ENCODE measurements at regions not wholly inside any gene's neighbourhood (a gene's known extent, or its start where the extent isn't known, plus 50 kb on each side); places are given as distances from the start of the nearest gene placed in this dataset.

- H3K4me1 ChIP-seq (ENCODE audit: control insufficient read depth in 2 of 2, insufficient read depth in 2 of 2, low read length in 1 of 2) = peaks cover 0 to 4% of the 10 kb centered on the region in 2 donors
- H3K27ac ChIP-seq (ENCODE audit: low read depth in 2 of 2, low read length in 1 of 2) = no peak overlapping the region
- H3K4me3 ChIP-seq (ENCODE audit: low read depth in 1 of 2, low read length in 2 of 2) = no peak overlapping the region
- H3K36me3 ChIP-seq (ENCODE audit: control insufficient read depth in 2 of 2, insufficient read depth in 2 of 2, low read length in 1 of 2) = no peaks in the 10 kb centered on the region
- H3K9me3 ChIP-seq (ENCODE audit: control insufficient read depth in 2 of 2, insufficient read depth in 1 of 2, low read depth in 1 of 2, low read length in 1 of 2) = peaks cover 0 to 2% of the 10 kb centered on the region in 2 donors
- WGBS, 2 donors = 70 to 86% methylated on average over 6 of the region's 6 CpGs
- H3K27me3 ChIP-seq (ENCODE audit: control insufficient read depth in 1 of 2, insufficient read depth in 2 of 2, low read length in 2 of 2) = no peaks in the 10 kb centered on the region
Measured at GRCh38 chr7:153021542-153021941, 262.0 kb downstream of the ACTR3B start.

- H3K4me1 ChIP-seq (ENCODE audit: control insufficient read depth in 2 of 2, insufficient read depth in 2 of 2, low read length in 1 of 2) = no peaks in the 10 kb centered on the region
- WGBS, 2 donors = 46 to 51% methylated on average over 12 of the region's 12 CpGs
- no peak overlapping the region for H3K4me3 ChIP-seq (ENCODE audit: low read depth in 1 of 2, low read length in 2 of 2)
- H3K36me3 ChIP-seq (ENCODE audit: control insufficient read depth in 2 of 2, insufficient read depth in 2 of 2, low read length in 1 of 2) = no peaks in the 10 kb centered on the region
- H3K27me3 ChIP-seq (ENCODE audit: control insufficient read depth in 1 of 2, insufficient read depth in 2 of 2, low read length in 2 of 2) = no peaks in the 10 kb centered on the region
- H3K9me3 ChIP-seq (ENCODE audit: control insufficient read depth in 2 of 2, insufficient read depth in 1 of 2, low read depth in 1 of 2, low read length in 1 of 2) = peaks cover 0 to 2% of the 10 kb centered on the region in 2 donors
- H3K27ac ChIP-seq (ENCODE audit: low read depth in 2 of 2, low read length in 1 of 2) = no peak overlapping the region
Measured at GRCh38 chr7:153022475-153023193, 263.1 kb downstream of the ACTR3B start.

- Histone ChIP-seq H3K27me3 (ENCODE audit: control insufficient read depth in 1 of 2, insufficient read depth in 2 of 2, low read length in 2 of 2) (no peaks in the 10 kb centered on the region), H3K4me3 (ENCODE audit: low read depth in 1 of 2, low read length in 2 of 2) (no peak overlapping the region), H3K4me1 (ENCODE audit: control insufficient read depth in 2 of 2, insufficient read depth in 2 of 2, low read length in 1 of 2) (no peaks in the 10 kb centered on the region), H3K9me3 (ENCODE audit: control insufficient read depth in 2 of 2, insufficient read depth in 1 of 2, low read depth in 1 of 2, low read length in 1 of 2) (peaks cover 0 to 2% of the 10 kb centered on the region in 2 donors), H3K27ac (ENCODE audit: low read depth in 2 of 2, low read length in 1 of 2) (no peak overlapping the region), H3K36me3 (ENCODE audit: control insufficient read depth in 2 of 2, insufficient read depth in 2 of 2, low read length in 1 of 2) (no peaks in the 10 kb centered on the region)
- 70 to 78% methylated on average over 7 of the region's 7 CpGs for WGBS, 2 donors
Measured at GRCh38 chr7:153023194-153023592, 263.6 kb downstream of the ACTR3B start.

GRCh38 chr7:153027210-153027609 lies 267.7 kb downstream of the ACTR3B start:
- Histone ChIP-seq H3K4me3 (ENCODE audit: low read depth in 1 of 2, low read length in 2 of 2) (no peak overlapping the region), H3K36me3 (ENCODE audit: control insufficient read depth in 2 of 2, insufficient read depth in 2 of 2, low read length in 1 of 2) (no peaks in the 10 kb centered on the region), H3K27ac (ENCODE audit: low read depth in 2 of 2, low read length in 1 of 2) (no peak overlapping the region), H3K27me3 (ENCODE audit: control insufficient read depth in 1 of 2, insufficient read depth in 2 of 2, low read length in 2 of 2) (no peaks in the 10 kb centered on the region), H3K9me3 (ENCODE audit: control insufficient read depth in 2 of 2, insufficient read depth in 1 of 2, low read depth in 1 of 2, low read length in 1 of 2) (peaks cover 0 to 1% of the 10 kb centered on the region in 2 donors), H3K4me1 (ENCODE audit: control insufficient read depth in 2 of 2, insufficient read depth in 2 of 2, low read length in 1 of 2) (no peaks in the 10 kb centered on the region)
- 78 to 84% methylated on average over 11 of the region's 11 CpGs for WGBS, 2 donors

GRCh38 chr7:153027904-153028303 lies 268.4 kb downstream of the ACTR3B start:
- H3K4me1 ChIP-seq (ENCODE audit: control insufficient read depth in 2 of 2, insufficient read depth in 2 of 2, low read length in 1 of 2) = no peaks in the 10 kb centered on the region
- 91 to 96% methylated on average over 13 of the region's 13 CpGs for WGBS, 2 donors
- no peaks in the 10 kb centered on the region for H3K36me3 ChIP-seq (ENCODE audit: control insufficient read depth in 2 of 2, insufficient read depth in 2 of 2, low read length in 1 of 2)
- H3K4me3 ChIP-seq (ENCODE audit: low read depth in 1 of 2, low read length in 2 of 2) = no peak overlapping the region
- H3K27ac ChIP-seq (ENCODE audit: low read depth in 2 of 2, low read length in 1 of 2) = no peak overlapping the region
- no peaks in the 10 kb centered on the region for H3K9me3 ChIP-seq (ENCODE audit: control insufficient read depth in 2 of 2, insufficient read depth in 1 of 2, low read depth in 1 of 2, low read length in 1 of 2)
- no peaks in the 10 kb centered on the region for H3K27me3 ChIP-seq (ENCODE audit: control insufficient read depth in 1 of 2, insufficient read depth in 2 of 2, low read length in 2 of 2)

- Histone ChIP-seq H3K27me3 (ENCODE audit: control insufficient read depth in 1 of 2, insufficient read depth in 2 of 2, low read length in 2 of 2) (no peaks in the 10 kb centered on the region), H3K4me1 (ENCODE audit: control insufficient read depth in 2 of 2, insufficient read depth in 2 of 2, low read length in 1 of 2) (no peaks in the 10 kb centered on the region), H3K4me3 (ENCODE audit: low read depth in 1 of 2, low read length in 2 of 2) (no peak overlapping the region), H3K36me3 (ENCODE audit: control insufficient read depth in 2 of 2, insufficient read depth in 2 of 2, low read length in 1 of 2) (no peaks in the 10 kb centered on the region), H3K9me3 (ENCODE audit: control insufficient read depth in 2 of 2, insufficient read depth in 1 of 2, low read depth in 1 of 2, low read length in 1 of 2) (no peaks in the 10 kb centered on the region), H3K27ac (ENCODE audit: low read depth in 2 of 2, low read length in 1 of 2) (no peak overlapping the region)
- 67 to 83% methylated on average over 4 to 5 of the region's 5 CpGs for WGBS, 2 donors
Measured at GRCh38 chr7:153030976-153031375, 271.4 kb downstream of the ACTR3B start.

DNA sequence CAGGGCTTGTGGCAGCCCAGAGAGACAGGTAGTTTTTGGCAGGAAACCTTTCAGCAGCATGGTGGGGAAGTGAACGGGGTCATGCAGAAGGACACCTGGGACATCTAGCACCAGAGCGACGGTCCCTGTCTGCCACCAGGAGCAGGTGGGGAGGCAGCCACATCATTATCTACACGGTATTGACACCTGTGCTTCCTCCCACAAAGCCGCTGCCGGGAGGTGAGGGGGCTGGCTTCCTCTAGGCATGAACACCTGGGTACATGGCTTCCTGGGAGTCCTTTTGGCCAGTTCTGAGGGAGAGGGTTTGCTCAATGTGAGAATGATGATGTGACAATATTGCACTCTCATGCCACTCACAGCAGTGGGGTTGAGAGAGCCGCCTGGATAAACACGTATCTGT lies 275.2 kb downstream of the ACTR3B start:
- no peaks in the 10 kb centered on the region for H3K36me3 ChIP-seq (ENCODE audit: control insufficient read depth in 2 of 2, insufficient read depth in 2 of 2, low read length in 1 of 2)
- no peak overlapping the region for H3K4me3 ChIP-seq (ENCODE audit: low read depth in 1 of 2, low read length in 2 of 2)
- H3K4me1 ChIP-seq (ENCODE audit: control insufficient read depth in 2 of 2, insufficient read depth in 2 of 2, low read length in 1 of 2) = no peaks in the 10 kb centered on the region
- H3K9me3 ChIP-seq (ENCODE audit: control insufficient read depth in 2 of 2, insufficient read depth in 1 of 2, low read depth in 1 of 2, low read length in 1 of 2) = no peaks in the 10 kb centered on the region
- H3K27ac ChIP-seq (ENCODE audit: low read depth in 2 of 2, low read length in 1 of 2) = no peak overlapping the region
- WGBS, 2 donors = 78 to 80% methylated on average over 8 of the region's 8 CpGs
- H3K27me3 ChIP-seq (ENCODE audit: control insufficient read depth in 1 of 2, insufficient read depth in 2 of 2, low read length in 2 of 2) = no peaks in the 10 kb centered on the region

- H3K4me3 ChIP-seq (ENCODE audit: low read depth in 1 of 2, low read length in 2 of 2) = no peak overlapping the region
- no peaks in the 10 kb centered on the region for H3K4me1 ChIP-seq (ENCODE audit: control insufficient read depth in 2 of 2, insufficient read depth in 2 of 2, low read length in 1 of 2)
- H3K36me3 ChIP-seq (ENCODE audit: control insufficient read depth in 2 of 2, insufficient read depth in 2 of 2, low read length in 1 of 2) = no peaks in the 10 kb centered on the region
- H3K27me3 ChIP-seq (ENCODE audit: control insufficient read depth in 1 of 2, insufficient read depth in 2 of 2, low read length in 2 of 2) = no peaks in the 10 kb centered on the region
- H3K9me3 ChIP-seq (ENCODE audit: control insufficient read depth in 2 of 2, insufficient read depth in 1 of 2, low read depth in 1 of 2, low read length in 1 of 2) = no peaks in the 10 kb centered on the region
- 70 to 74% methylated on average over 4 of the region's 4 CpGs for WGBS, 2 donors
- no peak overlapping the region for H3K27ac ChIP-seq (ENCODE audit: low read depth in 2 of 2, low read length in 1 of 2)
Measured at GRCh38 chr7:153036396-153037063, 277.0 kb downstream of the ACTR3B start.

DNA sequence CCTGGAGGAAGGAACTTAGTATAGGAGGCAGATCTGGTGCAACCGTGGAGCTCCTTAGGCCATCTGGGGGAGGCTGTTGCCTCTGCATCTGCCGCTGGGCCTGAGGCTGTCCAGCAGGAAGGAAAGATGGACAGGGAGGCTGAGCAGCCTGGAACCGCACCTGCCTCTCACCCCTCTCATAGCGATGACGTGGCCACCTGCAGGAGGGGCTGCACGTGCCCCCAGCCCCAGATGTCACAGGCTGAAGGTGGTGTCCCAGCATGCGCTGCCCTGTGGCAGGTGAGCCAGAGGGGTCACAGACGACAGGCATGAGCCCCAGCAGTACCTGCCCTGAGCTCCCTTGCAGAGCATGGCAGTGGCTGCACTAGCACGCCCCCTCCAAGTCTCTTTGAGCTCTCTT lies 283.9 kb downstream of the ACTR3B start:
- Histone ChIP-seq H3K27ac (ENCODE audit: low read depth in 2 of 2, low read length in 1 of 2) (no peak overlapping the region), H3K9me3 (ENCODE audit: control insufficient read depth in 2 of 2, insufficient read depth in 1 of 2, low read depth in 1 of 2, low read length in 1 of 2) (peaks cover 2 to 6% of the 10 kb centered on the region in 2 donors), H3K4me1 (ENCODE audit: control insufficient read depth in 2 of 2, insufficient read depth in 2 of 2, low read length in 1 of 2) (no peaks in the 10 kb centered on the region), H3K36me3 (ENCODE audit: control insufficient read depth in 2 of 2, insufficient read depth in 2 of 2, low read length in 1 of 2) (no peaks in the 10 kb centered on the region), H3K4me3 (ENCODE audit: low read depth in 1 of 2, low read length in 2 of 2) (no peak overlapping the region), H3K27me3 (ENCODE audit: control insufficient read depth in 1 of 2, insufficient read depth in 2 of 2, low read length in 2 of 2) (no peaks in the 10 kb centered on the region)
- 82 to 87% methylated on average over 9 of the region's 9 CpGs for WGBS, 2 donors

GRCh38 chr7:153044981-153045380 lies 285.4 kb downstream of the ACTR3B start:
- H3K9me3 ChIP-seq (ENCODE audit: control insufficient read depth in 2 of 2, insufficient read depth in 1 of 2, low read depth in 1 of 2, low read length in 1 of 2) = peaks cover 2 to 6% of the 10 kb centered on the region in 2 donors
- no peaks in the 10 kb centered on the region for H3K4me1 ChIP-seq (ENCODE audit: control insufficient read depth in 2 of 2, insufficient read depth in 2 of 2, low read length in 1 of 2)
- no peaks in the 10 kb centered on the region for H3K27me3 ChIP-seq (ENCODE audit: control insufficient read depth in 1 of 2, insufficient read depth in 2 of 2, low read length in 2 of 2)
- H3K4me3 ChIP-seq (ENCODE audit: low read depth in 1 of 2, low read length in 2 of 2) = no peak overlapping the region
- H3K36me3 ChIP-seq (ENCODE audit: control insufficient read depth in 2 of 2, insufficient read depth in 2 of 2, low read length in 1 of 2) = no peaks in the 10 kb centered on the region
- H3K27ac ChIP-seq (ENCODE audit: low read depth in 2 of 2, low read length in 1 of 2) = no peak overlapping the region
